AG04449 (cell line): ENCODE measurements at regions not wholly inside any gene's neighbourhood (a gene's known extent, or its start where the extent isn't known, plus 50 kb on each side); places are given as distances from the start of the nearest gene placed in this dataset.

Experiments
- CTCF ChIA-PET: fragments of 350-600 bp; formaldehyde crosslinking; extraction: SDS; loops from one replicate; lab custom pipeline; 2021; ENCODE audit warnings: antibody characterized with exemption; lab: Yijun Ruan, JAX
- POLR2A ChIA-PET: fragments of 400-600, 350-600 bp; formaldehyde crosslinking; extraction: SDS; loops from one replicate; lab custom pipeline; 2020; ENCODE audit warnings: antibody characterized with exemption, inconsistent platforms; lab: Yijun Ruan, JAX
- DNase-seq: peaks from one replicate; pipeline ENCODE4 v3.0.0-alpha.2; 2010; ENCODE audit warnings: low read depth, low spot score
- H3K4me3 ChIP-seq: 2 replicates; pipeline ENCODE4 v1.5.1; 2011; ENCODE audit warnings: low read depth, mild to moderate bottlenecking, control low read depth, low read length
- TF ChIP-seq, protein P1 (sequence below): IDR thresholded peaks from one replicate; pipeline ENCODE4 v1.5.1; 2011; ENCODE audit warnings: mild to moderate bottlenecking, moderate library complexity, low read length, control low read depth, inconsistent platforms; ENCODE audit not compliant: insufficient read depth; ENCODE audit errors: missing control alignments

- H3K4me3 ChIP-seq = no peak overlapping the region
- ChIA-PET POLR2A (no interaction called here), CTCF (no interaction called here)
- no peak for DNase-seq
- TF ChIP-seq, protein P1, sequence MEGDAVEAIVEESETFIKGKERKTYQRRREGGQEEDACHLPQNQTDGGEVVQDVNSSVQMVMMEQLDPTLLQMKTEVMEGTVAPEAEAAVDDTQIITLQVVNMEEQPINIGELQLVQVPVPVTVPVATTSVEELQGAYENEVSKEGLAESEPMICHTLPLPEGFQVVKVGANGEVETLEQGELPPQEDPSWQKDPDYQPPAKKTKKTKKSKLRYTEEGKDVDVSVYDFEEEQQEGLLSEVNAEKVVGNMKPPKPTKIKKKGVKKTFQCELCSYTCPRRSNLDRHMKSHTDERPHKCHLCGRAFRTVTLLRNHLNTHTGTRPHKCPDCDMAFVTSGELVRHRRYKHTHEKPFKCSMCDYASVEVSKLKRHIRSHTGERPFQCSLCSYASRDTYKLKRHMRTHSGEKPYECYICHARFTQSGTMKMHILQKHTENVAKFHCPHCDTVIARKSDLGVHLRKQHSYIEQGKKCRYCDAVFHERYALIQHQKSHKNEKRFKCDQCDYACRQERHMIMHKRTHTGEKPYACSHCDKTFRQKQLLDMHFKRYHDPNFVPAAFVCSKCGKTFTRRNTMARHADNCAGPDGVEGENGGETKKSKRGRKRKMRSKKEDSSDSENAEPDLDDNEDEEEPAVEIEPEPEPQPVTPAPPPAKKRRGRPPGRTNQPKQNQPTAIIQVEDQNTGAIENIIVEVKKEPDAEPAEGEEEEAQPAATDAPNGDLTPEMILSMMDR = no peak
Measured at GRCh38 chr1:228957535-228957934, 222.3 kb downstream of the RHOU start.

DNA sequence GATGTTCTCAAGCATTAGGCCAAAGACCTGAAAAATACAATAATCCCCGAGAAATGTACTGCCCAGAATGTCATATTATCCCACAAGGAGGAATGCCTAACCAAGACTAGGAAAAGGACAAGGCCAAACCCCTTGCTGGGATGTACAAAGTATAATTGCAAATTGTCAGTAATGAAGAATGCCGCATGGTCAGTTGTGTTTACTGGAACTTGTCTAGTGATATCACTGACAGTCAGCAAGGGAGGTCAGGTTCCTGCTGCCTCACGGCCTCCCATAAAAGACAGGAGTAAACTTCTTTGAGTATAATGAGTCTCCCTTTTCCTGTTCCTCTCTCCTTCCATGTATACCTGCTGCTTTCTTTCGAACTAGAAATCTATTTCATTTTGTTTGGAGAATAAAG lies 222.8 kb downstream of the RHOU start:
- ChIA-PET CTCF (no interaction called here), POLR2A (no interaction called here)
- no peak for DNase-seq
- TF ChIP-seq, protein P1 = no peak
- no peak overlapping the region for H3K4me3 ChIP-seq

DNA sequence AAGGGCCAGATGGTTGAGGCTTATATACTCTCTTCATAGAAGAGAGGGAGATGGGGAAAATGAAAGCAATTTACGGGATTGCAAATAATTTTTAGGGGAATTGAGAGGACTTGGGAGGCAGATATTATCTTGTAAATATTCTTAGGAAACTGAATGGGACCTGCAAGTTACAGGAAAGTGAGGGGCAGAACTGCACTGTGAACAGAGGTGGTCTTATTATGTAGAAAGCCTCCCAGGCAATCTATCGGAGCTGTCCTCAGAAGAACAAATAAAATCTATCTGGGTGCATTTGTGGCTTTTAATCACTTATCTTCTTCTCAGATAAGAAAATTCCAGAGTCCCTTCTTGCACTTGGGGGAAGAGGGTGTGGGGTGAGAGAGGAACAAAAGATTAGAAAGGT lies 223.5 kb downstream of the RHOU start:
- TF ChIP-seq, protein P1 = no peak
- DNase-seq = no peak
- no peak overlapping the region for H3K4me3 ChIP-seq
- POLR2A ChIA-PET = no interaction called here
- CTCF ChIA-PET = no interaction called here

DNA sequence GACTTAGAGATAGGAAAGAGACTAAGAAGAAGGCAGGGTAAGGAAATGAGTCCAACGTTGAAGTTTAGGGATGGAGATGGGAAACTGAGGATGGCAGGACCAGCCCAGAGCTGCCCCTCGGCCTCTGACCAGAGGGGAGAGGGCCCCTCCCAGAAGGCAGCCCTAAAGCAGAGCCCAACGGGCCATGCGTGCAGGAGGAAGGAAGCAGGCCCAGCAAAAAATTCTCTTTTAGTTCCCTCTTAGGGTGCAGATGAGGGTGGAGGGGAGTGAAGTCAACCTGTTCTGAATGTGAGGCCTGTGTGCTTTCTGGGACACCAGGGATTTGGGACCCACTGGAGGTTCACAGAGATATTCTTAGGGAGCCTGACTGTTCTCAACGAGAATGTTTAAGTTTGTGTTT lies 225.4 kb downstream of the RHOU start:
- ChIA-PET CTCF (interaction anchor here (1.0 kb wide), 1 partner anchor 266 kb away, joined by 3 read pairs; no protein-coding TSS in a partner anchor), POLR2A (no interaction called here)
- DNase-seq = no peak
- no peak overlapping the region for H3K4me3 ChIP-seq
- TF ChIP-seq, protein P1 = no peak

GRCh38 chr1:228961511-228961910 lies 226.2 kb downstream of the RHOU start:
- DNase-seq = no peak
- H3K4me3 ChIP-seq = no peak overlapping the region
- CTCF ChIA-PET = no interaction called here
- TF ChIP-seq, protein P1 = no peak
- POLR2A ChIA-PET = no interaction called here

GRCh38 chr1:228963795-228964177 lies 228.5 kb downstream of the RHOU start:
- ChIA-PET POLR2A (interaction anchor here (0.7 to 1.0 kb wide), 2 partner anchors 58 to 239 kb away, joined by 3 read pairs; no protein-coding TSS in a partner anchor), CTCF (interaction anchor here (1.0 to 1.4 kb wide), 3 partner anchors 264 to 299 kb away, joined by 3 to 4 read pairs (median 3); no protein-coding TSS in a partner anchor)
- H3K4me3 ChIP-seq = no peak overlapping the region
- TF ChIP-seq, protein P1 = no peak
- DNase-seq = no peak
